Activated CD8-positive, alpha-beta memory T cell treated with anti-CD3 and anti-CD28 coated beads, Interleukin-2, amount 50 U/mL, for 1 hour (primary cell): ENCODE measurements at regions not wholly inside any gene's neighbourhood (a gene's known extent, or its start where the extent isn't known, plus 50 kb on each side); places are given as distances from the start of the nearest gene placed in this dataset.
"Not testable (repeated sequence)": the region's sequence is repeated elsewhere in the genome, so short reads cannot be mapped to it uniquely, and the experiment has no call there.

ENCODE experiments used
- DNase-seq: peaks from one replicate; pipeline ENCODE4 v3.0.0-alpha.2; 2020; ENCODE audit errors: extremely low read depth

DNA sequence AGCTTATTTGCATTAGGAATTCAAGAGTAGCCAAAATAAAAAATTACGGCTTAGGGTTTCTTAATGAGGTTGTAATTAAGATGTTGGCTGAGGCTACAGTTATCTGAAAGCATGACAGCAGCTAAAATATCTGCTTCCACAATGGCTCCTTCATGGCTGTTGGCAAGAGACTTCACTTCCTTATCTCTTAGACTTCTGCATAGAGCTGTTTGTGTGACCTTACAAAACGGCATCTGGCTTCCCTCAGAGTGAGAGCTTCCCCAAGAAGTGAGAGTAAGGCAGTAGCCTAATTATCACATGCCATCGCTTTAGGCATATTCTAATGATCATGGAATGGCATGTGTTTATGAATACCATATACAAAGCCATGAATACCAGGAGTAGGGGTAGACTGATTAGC lies 57.6 kb downstream of the CCDC59 start:
- no peak for DNase-seq

DNA sequence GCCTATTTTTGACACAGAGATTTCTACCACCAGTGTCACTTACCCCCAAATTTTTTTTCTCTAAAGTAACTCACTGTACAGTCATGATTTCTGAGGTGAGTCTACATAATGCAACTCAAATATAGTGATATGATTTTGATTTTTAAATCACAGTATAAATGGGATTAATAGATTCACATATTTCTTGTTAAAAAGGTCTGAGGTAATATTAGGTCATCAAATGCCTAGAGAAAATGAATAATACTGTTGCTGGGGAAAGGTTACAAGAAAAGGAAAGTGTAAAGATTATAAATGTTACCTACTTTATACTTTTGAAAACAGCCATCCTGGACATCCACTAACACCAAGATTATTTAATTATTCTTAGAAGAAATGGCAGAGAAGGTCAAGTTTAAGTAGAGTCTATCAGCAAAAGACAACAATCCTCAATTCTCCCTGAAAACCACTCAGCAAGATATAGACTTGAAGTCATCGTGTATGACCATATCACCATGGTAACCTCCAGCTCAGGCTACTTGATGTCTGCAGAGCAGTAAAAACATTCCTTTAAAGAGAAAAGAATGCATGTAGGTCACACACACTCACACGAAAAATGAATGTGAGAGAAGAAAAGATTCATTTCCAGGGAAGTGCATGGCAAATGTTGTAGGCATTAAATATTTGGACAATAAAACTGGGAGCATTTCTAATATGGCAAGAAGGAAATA lies 58.7 kb downstream of the CCDC59 start:
- DNase-seq: no peak

DNA sequence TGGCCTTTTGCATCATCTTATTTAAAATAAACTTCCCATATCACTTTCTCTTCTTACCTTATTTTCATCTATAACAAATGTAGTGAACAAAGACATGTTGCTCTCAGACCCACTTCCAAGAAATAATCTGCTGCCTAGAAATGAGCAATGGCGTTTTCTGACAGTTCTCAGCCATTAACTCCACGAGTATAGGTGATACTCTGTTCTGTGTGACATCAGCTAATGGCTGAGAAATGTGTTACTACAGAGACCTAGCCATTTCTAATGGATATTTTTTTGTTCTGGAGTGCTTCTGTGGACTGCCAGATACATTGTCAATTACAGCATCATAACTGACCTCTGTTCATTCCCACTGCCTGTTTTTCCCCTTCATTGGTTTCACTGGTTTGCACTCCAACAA lies 67.8 kb downstream of the CCDC59 start:
- DNase-seq: no peak

DNA sequence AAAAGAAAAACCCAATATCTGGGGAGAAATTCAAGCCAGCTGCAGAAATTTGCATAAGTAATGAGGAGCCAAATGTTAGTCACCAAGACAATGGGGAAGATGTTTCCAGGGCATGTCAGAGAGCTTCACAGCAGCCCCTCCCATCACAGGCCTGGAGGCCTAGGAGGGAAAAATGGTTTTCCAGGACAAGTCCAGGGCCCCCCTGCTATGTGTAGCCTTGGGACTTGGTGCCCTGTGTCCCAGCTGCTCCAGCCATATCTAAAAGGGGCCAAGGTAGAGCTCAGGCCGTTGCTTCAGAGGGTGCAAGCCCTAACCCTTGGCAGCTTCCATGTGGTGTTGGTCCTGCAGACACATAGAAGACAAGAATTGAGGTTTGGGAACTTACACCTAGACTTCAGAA lies 76.9 kb downstream of the CCDC59 start:
- not testable (repeated sequence) for DNase-seq

- DNase-seq: no peak
These were observed 78.6 kb downstream of the CCDC59 start for GRCh38 chr12:82279536-82280058.

DNA sequence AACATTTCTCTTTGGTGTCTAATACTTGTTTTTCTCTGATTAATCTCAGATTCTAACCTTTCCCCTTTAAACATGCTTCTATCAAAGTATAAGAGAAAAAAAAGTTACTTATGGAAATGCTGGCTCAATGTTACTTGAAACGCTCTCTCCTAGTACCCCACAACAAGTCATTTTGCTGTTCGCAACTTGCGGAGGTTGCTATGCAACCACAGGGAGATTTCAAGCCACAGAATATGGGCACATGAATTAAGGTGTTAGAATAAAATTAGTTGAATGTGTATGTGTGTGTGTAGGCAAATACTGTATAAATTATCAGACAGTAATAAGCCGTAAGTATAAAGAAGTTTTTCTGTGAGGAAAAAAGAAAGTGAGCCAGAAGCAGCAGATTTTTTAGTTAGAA lies 80.6 kb downstream of the CCDC59 start:
- no peak for DNase-seq

- DNase-seq: no peak
These were observed 115.5 kb downstream of the CCDC59 start for GRCh38 chr12:82242729-82243128.

- DNase-seq: no peak
These were observed 132.3 kb downstream of the CCDC59 start for GRCh38 chr12:82225871-82226270.

GRCh38 chr12:82223426-82223825 lies 134.8 kb downstream of the CCDC59 start:
- no peak for DNase-seq

GRCh38 chr12:82216475-82216874 lies 141.7 kb downstream of the CCDC59 start:
- DNase-seq: no peak

DNA sequence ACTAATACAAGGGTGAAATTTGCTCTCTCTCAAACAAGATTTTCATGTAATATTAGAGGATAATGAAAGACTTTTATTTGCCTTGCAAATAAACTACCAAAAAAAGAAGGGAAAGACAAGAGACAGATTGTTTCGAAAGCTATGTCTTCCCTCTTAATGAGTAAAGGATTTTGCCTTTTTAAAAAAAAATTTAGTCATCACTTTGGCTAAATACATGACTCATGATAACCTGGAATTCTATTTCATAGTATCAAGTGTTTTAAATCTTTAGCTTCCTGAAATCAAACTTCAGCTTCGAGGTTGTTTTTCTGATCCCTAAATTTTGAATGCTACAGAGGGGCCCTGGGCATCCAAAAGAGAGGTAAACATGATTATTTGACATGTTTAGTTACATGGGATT lies 144.4 kb downstream of the CCDC59 start:
- no peak for DNase-seq

GRCh38 chr12:82210882-82211281 lies 147.3 kb downstream of the CCDC59 start:
- DNase-seq: no peak

DNA sequence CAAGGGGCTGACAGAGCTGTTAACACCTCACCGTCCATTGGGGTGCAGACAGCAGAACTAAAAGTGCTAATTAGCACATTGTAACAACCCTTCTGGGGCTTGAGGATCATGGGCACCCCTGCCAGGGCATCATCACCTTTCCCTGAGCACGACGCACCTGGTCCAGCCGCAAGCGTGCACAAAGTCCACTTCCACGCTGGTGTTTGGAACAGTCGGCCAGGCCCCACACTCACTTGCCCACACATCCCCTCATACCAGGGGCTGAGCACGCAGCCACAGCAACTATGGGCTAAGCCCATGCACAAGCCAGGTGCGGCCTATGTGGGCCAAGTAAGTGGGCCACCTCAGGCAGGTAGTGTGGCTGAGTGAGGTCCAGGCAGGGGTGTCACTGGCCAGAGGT lies 148.7 kb downstream of the CCDC59 start:
- no peak for DNase-seq

GRCh38 chr12:82207556-82207955 lies 150.6 kb downstream of the CCDC59 start:
- no peak for DNase-seq

GRCh38 chr12:82203086-82203485 lies 155.1 kb downstream of the CCDC59 start:
- no peak for DNase-seq

- no peak for DNase-seq
These were observed 170.6 kb downstream of the CCDC59 start for GRCh38 chr12:82187595-82187994.

- no peak for DNase-seq
These were observed 171.2 kb downstream of the CCDC59 start for GRCh38 chr12:82187011-82187410.

DNA sequence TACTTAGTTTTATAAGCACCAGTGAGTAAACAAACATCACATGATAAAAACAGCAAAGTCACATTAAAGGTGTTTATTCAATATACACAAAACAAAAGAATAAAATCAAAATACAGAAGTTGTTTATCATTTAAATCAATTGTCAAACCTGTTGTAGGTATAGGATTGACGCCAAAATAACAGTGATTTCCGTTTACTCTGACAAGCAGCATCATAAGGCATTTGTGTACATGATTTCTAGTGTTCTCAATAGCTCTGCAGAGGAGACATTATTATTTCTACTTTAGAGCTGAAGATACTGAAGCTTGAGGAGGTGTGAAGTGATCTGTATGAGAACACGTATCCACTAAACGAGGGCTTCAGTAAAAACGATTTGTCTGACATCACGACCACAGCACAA lies 171.9 kb downstream of the CCDC59 start:
- DNase-seq: no peak

- no peak for DNase-seq
These were observed 173.3 kb downstream of the CCDC59 start for GRCh38 chr12:82184844-82185243.

- no peak for DNase-seq
These were observed 175.5 kb downstream of the CCDC59 start for GRCh38 chr12:82182601-82183190.

- DNase-seq: no peak
These were observed 181.3 kb downstream of the CCDC59 start for GRCh38 chr12:82176761-82177490.

GRCh38 chr12:82176026-82176425 lies 182.2 kb downstream of the CCDC59 start:
- DNase-seq: no peak

GRCh38 chr12:82174936-82175335 lies 183.3 kb downstream of the CCDC59 start:
- no peak for DNase-seq
